GM19043 (cell line): ENCODE measurements at regions not wholly inside any gene's neighbourhood (a gene's known extent, or its start where the extent isn't known, plus 50 kb on each side); places are given as distances from the start of the nearest gene placed in this dataset.

Experiments
- ATAC-seq: cut with Tn5 transposase; IDR thresholded peaks from one replicate; pipeline ENCODE4 v1.9.1; 2021; ENCODE audit warnings: low read depth; ENCODE audit not compliant: unreplicated experiment

DNA sequence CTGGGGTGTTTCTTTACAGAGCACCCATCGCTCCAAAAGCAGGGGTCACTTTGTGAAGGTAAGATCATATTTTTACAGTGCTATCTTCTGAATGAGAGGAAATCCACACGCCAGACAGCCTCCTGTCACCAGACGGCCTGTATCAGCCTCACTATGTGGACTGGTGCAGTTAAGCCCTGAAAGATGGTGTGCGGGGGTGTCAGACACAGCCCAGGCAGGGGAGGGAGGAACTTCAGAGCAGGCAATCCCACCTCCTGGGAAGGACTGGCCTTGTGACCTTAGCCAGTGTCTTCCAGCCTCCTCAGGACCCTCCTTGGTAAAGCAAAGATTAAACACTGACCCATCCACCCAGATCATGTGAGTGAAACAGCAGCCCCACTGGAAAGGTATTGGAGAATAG, 249.4 kb upstream of the CTAGE1 start:
- ATAC-seq, result no peak

DNA sequence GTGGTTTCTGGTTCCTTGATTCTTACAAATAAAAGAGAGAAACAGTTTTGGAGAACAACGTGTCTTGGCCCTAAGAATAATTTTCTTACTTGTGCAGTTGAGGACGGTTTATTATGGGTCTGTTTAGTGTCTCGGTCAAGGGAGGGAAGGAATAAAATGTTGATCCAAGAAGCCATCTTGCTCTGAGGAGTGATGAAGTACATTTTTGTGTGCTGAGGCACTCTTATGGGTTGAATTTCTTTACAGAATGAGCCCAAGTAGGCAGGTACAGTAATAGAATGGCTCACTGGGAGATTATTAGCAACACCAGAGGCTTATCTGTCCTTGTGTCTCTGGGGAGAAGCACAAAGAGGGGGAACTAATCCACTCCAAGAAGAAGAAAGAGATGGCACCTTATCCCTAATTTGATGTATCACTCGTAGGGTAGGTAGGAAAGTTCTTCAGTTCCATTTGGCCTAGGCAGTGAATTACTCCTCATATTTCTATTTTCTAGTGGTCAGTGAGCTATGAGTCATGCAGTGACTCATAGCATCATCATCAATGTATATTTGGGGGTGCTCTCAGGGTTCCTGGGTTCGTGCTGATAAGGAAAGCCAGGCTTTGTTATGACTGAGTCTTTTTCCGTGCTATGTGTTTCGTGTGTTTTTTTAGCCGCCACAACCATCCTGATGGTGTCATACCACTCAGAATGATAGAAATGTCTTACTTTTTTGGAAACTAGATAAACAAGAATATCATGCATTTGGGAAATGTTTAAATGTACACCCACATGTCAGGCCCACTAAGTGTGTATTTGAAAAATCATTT, 250.1 kb upstream of the CTAGE1 start:
- no peak for ATAC-seq

DNA sequence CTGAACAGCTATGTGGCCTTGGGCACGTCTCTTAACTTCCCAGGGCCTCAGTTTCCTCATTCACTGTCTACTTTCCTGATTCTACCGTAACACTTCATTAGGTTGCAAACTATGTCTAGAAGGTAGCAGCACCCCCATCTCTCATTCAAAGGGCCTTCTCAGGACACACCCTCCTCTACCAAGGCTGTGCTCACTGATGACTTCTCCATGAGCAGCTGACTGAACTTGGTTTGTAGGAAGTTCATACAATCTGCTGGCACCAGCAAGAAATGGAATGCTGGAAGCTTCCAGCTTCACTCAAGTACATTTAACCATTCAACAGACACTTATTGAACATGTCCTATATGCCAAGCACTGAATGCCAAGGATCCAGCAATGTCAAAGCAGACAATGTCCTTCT, 250.8 kb upstream of the CTAGE1 start:
- no peak for ATAC-seq

DNA sequence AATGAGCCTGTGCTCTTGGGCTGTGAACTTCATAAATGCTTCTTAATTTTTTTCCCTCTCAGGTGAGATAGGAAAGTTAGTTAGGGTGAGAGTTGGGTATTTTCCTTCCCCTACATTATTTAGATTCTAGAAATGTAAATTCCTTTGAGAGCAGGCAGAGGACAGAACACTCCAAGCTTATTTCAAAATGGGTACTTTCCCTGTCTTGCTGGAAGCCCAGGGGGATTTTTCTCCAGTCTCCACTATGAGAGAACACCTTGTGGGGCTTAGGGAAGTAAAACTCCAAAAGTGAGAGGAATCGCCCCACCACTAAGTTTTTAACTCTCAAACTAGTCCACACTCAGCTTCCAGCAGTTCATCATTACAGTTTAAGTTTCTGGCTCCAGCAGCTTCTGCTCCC, 253.2 kb upstream of the CTAGE1 start:
- ATAC-seq, result no peak

DNA sequence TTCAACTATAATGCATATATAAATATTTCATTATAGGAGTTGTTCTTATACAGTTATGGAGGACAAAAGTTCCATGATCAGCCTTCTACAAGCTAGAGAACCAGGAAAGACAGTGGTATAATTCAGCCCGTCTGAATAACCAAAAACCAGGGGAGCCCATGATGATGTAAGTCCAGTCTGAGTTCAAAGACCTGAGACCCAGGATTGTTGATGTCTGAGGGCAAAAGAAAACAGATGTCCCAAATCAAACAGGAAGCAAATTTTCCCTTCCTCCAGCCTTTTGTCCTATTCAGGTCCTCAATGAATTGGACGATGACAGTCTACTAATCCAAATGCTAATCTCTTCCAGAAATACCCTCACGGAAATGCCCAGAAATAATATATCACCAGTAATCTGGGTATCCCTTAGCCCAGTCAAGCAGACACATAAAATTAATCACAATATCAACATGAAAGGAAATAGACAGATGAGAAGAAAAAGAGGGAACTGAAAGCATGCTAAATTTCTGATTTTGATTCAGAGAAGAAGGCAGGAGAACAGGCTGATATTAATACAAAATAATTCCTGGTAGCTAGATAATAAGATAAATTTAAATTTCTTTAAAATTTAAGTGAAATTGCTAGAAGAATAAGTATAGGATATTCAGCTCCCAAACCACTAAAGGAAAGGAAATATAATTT, 255.6 kb upstream of the CTAGE1 start:
- no peak for ATAC-seq

DNA sequence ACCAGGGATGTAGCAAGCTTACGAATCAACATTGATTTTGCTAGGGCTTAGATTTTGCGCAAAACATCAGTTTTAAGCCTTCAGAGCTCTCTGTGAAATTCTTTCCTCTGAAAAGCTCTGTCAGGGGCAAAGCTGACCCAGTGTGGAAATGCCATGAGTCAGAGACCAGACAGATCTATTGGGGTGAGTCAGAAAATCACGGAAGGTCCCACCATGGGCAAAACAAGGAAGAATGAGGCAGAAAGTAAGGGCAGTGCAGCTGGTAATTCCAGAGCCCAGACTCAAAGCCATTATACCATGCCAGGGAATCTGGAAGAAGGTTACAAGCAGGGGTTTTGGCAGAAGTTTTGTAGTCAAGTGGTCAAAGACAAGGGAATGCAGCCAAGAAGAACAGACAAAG, 256.6 kb upstream of the CTAGE1 start:
- no peak for ATAC-seq

DNA sequence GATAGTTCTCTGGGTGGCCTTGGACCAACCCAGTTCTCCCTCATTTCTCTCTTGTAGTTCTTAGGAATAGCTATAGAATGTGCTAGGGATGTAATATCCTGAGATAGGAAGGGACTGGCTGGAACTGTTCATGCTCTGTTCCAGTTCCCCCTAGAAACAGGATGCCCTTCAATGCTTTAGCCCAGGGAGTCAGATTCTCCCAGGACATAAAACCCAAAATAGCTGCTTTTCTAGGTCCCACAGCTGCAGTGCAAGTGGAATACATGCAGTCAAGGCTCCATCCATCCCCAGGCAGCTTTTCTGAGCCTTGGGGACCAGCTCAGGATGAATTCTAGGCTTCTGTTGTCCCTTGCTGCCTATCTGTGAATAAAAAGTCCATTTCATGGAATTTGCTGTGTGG, 257.3 kb upstream of the CTAGE1 start:
- no peak for ATAC-seq

DNA sequence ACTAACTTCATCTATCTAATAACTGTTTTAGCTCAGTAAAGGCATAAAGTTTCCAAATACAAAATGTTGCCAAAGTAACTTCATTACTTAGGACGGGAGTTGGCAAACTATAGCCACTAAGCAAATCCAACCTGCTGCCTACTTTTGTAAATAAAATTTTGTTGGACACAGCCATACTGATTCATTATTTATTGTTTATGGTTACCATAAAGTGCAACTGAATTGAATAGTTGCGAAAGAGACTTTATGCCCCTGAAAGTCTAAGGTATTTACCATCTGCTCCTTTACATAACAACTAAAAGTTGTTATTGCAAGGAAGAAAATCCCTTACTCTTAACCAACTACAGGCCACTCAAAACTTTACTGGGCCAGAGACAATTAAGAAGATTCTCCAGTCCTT, 256.7 kb upstream of the RBBP8 start:
- ATAC-seq, result no peak

DNA sequence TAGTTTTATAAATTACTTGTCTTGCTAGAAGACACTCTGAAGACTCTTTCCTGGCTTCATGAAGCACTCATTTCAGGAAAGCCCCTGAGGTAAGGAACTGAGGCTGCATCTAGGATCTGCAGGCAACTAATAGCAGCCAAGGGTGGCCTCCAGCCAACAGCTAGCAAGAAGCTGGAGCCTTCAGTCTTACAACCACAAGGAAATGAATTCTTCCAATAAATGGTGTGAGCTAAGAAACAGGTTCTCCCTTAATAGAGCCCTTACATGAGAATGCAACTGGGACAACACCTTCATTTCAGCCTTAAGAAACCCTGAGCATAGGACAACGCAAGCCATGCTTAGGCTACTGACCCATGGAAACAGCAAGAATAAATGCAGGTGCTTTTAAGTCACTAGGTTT, 254.6 kb upstream of the RBBP8 start:
- no peak for ATAC-seq

DNA sequence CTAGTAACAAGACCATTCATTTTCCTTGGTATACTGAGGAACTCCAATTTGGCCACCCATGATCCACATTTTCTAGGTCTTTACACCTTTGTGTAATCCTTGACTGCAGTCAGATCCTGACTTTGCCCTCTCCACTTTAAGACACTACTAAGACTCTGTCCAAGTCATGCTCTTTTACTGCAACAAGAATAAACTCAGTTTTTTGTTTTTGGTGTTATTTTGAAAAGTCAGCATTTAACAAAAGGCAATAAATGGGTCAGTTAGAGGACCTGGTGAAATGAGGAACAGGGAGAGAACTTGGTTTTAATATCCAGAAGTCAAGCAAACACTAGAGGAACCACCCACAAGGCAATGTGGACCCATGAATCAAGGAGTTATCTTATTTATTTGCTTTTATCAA, 252.2 kb upstream of the RBBP8 start:
- ATAC-seq, result no peak

DNA sequence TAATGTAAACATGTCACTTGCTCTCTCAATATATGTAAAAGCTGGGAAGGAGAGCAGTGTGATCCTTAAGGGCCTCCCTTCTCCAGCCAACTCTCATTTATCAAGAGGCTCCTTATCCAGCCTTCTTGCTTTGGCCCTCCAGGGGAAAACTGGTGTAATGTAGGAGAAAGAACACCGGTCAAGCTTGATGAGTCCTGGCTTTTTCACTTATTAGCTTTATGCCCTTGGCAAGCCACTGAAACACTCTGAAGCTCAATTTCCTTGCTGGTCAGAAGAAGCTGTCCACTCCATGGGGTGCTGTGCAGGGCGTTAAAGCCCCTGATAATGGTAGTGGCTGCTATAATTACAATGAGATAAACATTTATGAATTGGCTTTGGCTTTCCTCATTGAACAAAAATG, 251.2 kb upstream of the RBBP8 start:
- ATAC-seq, result no peak

DNA sequence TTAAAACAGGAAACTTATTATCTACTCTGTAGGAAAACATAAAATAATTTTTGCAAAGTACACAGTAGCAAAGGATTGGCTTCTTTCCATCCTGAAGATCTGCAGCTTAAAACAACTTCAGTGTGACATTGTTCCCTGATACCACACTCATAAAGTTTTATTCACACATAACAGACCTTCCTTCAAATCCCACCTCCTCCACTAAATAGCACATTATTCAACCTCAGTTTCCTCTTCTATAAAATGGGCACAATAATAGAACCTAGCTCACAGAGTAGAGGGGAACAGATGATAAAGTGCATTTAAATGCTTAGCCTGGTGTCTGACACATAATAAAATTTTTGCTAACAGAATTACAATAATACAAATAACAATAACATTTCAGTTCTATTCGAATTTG, 250.4 kb upstream of the RBBP8 start:
- no peak for ATAC-seq

DNA sequence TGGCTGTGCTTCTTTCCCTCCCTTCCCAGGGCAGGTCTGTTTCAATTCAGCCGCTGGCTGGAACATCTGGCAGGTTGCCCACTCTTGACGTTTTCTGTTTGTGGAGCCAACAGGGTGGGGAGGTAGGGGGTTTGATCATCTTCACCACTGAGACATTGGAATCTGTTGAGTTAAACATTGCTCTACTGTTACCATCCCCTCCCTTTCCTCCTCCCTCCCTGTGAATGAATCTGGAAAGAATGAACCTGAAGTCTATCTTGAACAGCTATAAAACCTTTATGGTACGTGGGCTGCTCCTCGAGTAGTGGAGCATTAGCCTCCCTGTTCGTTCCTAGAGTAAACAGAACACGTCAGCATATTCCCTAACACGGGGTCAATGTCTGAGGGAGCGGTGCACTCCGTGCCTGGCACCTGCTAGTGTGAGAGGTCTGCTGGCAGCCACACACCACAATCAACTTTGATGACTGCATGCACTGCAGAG, 249.9 kb upstream of the RBBP8 start:
- no peak for ATAC-seq

DNA sequence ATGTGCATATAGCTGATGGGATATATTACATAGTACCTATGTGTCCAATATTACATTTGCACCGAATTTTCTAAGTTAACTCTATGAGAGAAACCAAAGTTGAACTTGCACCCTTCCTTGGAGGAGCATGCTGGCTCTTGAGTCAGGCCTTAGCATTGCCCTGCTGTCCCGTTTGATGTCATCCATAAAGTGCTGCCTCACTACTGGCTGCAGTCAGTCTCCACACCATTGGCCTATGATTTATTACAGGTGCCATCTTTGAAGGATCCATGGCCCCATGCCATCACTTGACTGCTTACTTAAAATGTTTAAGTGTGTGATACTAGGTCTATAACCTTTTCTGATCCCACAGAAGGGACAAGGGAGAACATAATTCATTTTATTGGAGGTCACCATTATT, 249.3 kb upstream of the RBBP8 start:
- no peak for ATAC-seq

DNA sequence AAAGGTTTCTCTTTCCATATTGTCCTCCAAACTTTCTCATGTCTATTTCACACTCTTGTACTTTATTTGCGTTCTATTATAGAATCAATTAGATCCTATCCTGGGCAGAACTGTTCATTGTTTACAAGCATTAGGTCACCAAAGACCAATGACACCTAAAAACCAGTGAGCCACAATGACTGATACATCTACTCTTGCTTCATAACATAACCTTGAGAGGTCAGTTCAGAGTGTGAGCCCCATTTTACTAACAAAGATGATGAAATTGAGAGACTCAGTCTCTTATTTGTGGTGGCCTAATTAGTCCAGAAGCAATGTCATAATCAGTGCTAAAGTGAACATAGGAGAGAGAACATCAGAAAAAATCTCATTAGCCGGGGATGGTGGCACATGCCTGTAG, 248.9 kb upstream of the RBBP8 start:
- ATAC-seq, result no peak

DNA sequence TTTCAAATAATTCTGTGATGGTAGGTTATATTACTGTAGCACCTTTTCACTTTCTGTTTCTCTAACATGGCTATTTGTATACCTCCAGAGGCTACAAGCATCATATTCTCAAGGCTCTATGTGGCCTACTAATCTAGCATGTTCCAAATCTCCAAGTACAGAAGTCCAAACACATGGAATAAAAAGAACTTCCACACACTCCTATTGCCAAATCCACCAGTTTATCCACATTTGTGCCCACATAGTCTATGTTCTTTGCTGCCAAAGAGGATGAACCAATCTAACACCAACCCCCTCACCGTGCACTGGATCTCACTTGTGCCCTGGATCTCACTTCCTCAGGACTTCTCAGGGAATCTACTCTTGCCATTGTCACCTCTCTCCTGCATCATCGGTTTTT, 247.3 kb upstream of the RBBP8 start:
- ATAC-seq, result no peak

DNA sequence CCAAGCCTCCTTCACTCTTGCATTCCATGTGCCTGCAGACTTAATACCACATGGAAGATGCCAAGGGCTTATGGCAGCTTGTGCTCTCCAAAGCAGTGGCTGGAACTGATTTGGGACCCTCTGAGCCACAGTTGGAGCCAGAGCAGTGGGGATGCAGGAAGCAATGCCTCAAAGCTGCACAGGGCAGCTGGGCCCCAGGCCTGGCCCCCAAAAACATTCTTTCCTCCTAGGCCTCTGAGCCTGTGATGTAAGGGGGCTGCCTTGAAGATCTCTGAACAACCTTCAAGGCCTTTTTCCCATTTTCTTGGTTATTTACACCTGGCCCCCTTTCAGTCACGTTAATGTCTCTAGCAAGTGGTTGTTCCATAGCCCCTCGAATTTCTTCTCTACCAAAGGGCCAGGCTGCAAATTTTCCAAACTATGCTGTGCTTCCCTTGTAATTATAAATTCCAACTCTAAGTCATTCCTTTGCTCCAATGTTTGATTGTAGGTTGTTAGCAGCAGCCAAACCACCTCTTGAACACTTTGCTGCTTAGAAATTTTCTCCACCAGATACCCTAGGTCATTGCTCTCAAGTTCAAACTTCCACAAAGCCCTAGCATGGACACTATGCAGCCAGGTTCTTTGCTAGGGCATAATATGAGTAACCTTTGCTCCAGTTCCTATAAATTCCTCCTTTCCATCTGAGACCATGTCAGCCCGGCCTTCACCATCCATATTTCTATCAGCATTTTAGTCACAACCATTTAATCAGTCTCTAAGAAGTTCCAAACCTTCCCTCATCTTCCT, 245.0 kb upstream of the RBBP8 start:
- ATAC-seq, result no peak

DNA sequence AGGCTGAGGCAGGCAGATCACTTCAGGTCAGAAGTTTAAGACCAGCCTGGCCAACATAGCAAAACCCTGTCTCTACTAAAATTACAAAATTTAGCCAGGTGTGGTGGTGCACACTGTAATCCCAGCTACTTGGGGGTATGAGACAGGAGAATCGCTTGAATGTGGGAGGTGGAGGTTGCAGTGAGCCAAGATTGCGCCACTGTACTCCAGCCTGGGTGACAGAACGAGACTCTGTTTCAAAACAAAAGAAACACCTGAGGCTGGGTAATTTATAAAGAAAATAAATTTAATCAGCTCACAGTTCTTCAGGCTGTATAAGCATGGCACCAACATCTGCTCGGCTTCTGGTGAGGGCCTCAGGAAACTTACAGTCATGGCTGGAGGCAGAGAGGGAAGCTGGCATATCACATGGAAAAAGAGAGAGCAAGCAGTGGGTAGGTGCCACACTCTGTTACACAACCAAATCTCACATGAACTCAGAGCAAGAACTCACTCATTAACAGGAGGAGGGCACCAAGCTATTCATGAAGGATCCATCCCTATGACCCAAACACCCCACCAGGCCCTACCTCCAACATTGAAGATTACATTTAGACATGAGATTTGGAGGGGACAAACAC, 244.1 kb upstream of the RBBP8 start:
- ATAC-seq, result no peak

DNA sequence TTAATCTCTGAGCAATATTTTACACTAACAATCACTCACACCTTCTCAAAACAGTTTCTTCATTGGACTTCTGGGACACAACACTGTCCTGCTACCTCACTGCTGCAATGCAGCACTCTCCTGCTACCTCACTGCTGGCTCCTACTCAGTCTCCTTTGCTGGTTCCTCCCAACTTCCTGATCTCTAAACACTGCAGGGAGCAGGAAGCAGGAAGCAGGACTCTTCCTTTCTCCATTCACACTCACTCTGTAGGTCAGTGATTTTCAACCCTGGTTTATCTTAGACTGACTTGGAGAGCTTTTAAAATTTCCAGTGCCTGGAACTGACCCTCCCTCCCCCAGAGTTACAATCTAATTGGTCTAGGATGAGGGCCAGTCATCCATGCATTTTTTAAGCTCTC, 243.4 kb upstream of the RBBP8 start:
- ATAC-seq, result no peak

DNA sequence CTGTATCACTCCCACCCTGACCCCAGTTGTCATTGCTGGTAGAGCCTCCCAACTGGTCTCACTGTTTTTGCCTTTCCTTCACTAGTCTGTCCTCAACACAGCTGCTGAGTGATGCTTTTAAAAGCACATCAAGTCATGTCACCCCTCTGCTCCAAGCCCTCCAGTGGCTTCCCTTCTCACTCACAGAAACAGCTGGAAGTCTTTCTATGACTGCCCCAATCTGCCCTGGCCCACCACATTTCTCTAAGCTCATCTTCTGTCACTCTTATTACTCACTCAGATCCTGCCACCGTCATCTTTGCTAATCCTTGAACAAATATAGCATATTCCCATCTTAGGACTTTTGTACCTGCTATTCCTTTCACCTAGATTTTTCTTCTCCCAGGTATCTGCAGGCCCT, 242.6 kb upstream of the RBBP8 start:
- ATAC-seq, result no peak
